ENCODE measurements at regions not wholly inside any gene's neighbourhood (a gene's known extent, or its start where the extent isn't known, plus 50 kb on each side); places are given as distances from the start of the nearest gene placed in this dataset.

- no peak overlapping the region for H3K27ac Mint-ChIP-seq
- no peaks in the 10 kb centered on the region for H3K27me3 Mint-ChIP-seq
- H3K36me3 Mint-ChIP-seq (ENCODE audit: low read depth) = peaks cover 1% of the 10 kb centered on the region
- H3K4me3 Mint-ChIP-seq = no peak overlapping the region
- peaks cover 15% of the 10 kb centered on the region for H3K4me1 Mint-ChIP-seq
- no peak for DNase-seq
- ATAC-seq = no peak
- peaks cover 4% of the 10 kb centered on the region for H3K9me3 Mint-ChIP-seq
These were observed 90.1 kb upstream of the MTPN start for GRCh38 chr7:136067277-136067676.

- Mint-ChIP-seq H3K4me1 (peaks cover 15% of the 10 kb centered on the region), H3K4me3 (no peak overlapping the region), H3K27me3 (no peaks in the 10 kb centered on the region), H3K9me3 (peaks cover 4% of the 10 kb centered on the region), H3K36me3 (ENCODE audit: low read depth) (peaks cover 1% of the 10 kb centered on the region), H3K27ac (no peak overlapping the region)
- ATAC-seq (no peak), DNase-seq (no peak)
These were observed 89.4 kb upstream of the MTPN start for GRCh38 chr7:136066304-136067143.

GRCh38 chr7:136064627-136065237, 87.6 kb upstream of the MTPN start:
- Mint-ChIP-seq H3K27ac (peak overlapping the region; percentile 55), H3K9me3 (peaks cover 4% of the 10 kb centered on the region)
- ATAC-seq = peak; percentile 34

GRCh38 chr7:136064081-136064480, 86.9 kb upstream of the MTPN start:
- H3K27me3 Mint-ChIP-seq = peaks cover 5% of the 10 kb centered on the region
- DNase-seq (no peak), ATAC-seq (peak; percentile 91)
- H3K36me3 Mint-ChIP-seq (ENCODE audit: low read depth) = peaks cover 1% of the 10 kb centered on the region
- peak overlapping the region; percentile 55 for H3K27ac Mint-ChIP-seq
- peaks cover 15% of the 10 kb centered on the region for H3K4me1 Mint-ChIP-seq
- no peak overlapping the region for H3K4me3 Mint-ChIP-seq
- peaks cover 4% of the 10 kb centered on the region for H3K9me3 Mint-ChIP-seq

More at GRCh38 chr7:136064627-136065237, 87.6 kb upstream of the MTPN start:
- H3K4me1 Mint-ChIP-seq = peaks cover 15% of the 10 kb centered on the region
- H3K36me3 Mint-ChIP-seq (ENCODE audit: low read depth) = peaks cover 1% of the 10 kb centered on the region
- H3K27me3 Mint-ChIP-seq = peaks cover 3% of the 10 kb centered on the region
- no peak for DNase-seq
- H3K4me3 Mint-ChIP-seq = no peak overlapping the region

- ATAC-seq (no peak), DNase-seq (no peak)
- Mint-ChIP-seq H3K4me3 (no peak overlapping the region), H3K36me3 (ENCODE audit: low read depth) (peaks cover 1% of the 10 kb centered on the region), H3K9me3 (peaks cover 4% of the 10 kb centered on the region), H3K27me3 (peaks cover 5% of the 10 kb centered on the region), H3K4me1 (peaks cover 15% of the 10 kb centered on the region), H3K27ac (no peak overlapping the region)
These were observed 86.1 kb upstream of the MTPN start for GRCh38 chr7:136063326-136063666.

GRCh38 chr7:136062625-136063325, 85.6 kb upstream of the MTPN start:
- no peak overlapping the region for H3K4me3 Mint-ChIP-seq
- peaks cover 4% of the 10 kb centered on the region for H3K9me3 Mint-ChIP-seq
- H3K36me3 Mint-ChIP-seq (ENCODE audit: low read depth) = peaks cover 1% of the 10 kb centered on the region
- no peak overlapping the region for H3K27ac Mint-ChIP-seq
- H3K4me1 Mint-ChIP-seq = peaks cover 15% of the 10 kb centered on the region
- DNase-seq (no peak), ATAC-seq (no peak)
- peaks cover 5% of the 10 kb centered on the region for H3K27me3 Mint-ChIP-seq

- peaks cover 4% of the 10 kb centered on the region for H3K9me3 Mint-ChIP-seq
- no peak overlapping the region for H3K4me3 Mint-ChIP-seq
- ATAC-seq (no peak), DNase-seq (no peak)
- H3K36me3 Mint-ChIP-seq (ENCODE audit: low read depth) = peaks cover 1% of the 10 kb centered on the region
- peaks cover 15% of the 10 kb centered on the region for H3K4me1 Mint-ChIP-seq
- H3K27ac Mint-ChIP-seq = no peak overlapping the region
- H3K27me3 Mint-ChIP-seq = peaks cover 5% of the 10 kb centered on the region
These were observed 84.3 kb upstream of the MTPN start for GRCh38 chr7:136061433-136061832.

- DNase-seq (no peak), ATAC-seq (no peak)
- no peaks in the 10 kb centered on the region for H3K4me1 Mint-ChIP-seq
- H3K36me3 Mint-ChIP-seq (ENCODE audit: low read depth) = no peaks in the 10 kb centered on the region
- H3K9me3 Mint-ChIP-seq = no peaks in the 10 kb centered on the region
- no peak overlapping the region for H3K4me3 Mint-ChIP-seq
- H3K27ac Mint-ChIP-seq = no peak overlapping the region
- peaks cover 5% of the 10 kb centered on the region for H3K27me3 Mint-ChIP-seq
These were observed 81.4 kb upstream of the MTPN start for GRCh38 chr7:136058546-136058945.

- DNase-seq = no peak
- Mint-ChIP-seq H3K4me3 (no peak overlapping the region), H3K9me3 (no peaks in the 10 kb centered on the region)
These were observed 80.3 kb upstream of the MTPN start for GRCh38 chr7:136057509-136057908.

GRCh38 chr7:136056651-136057231, 79.6 kb upstream of the MTPN start:
- DNase-seq = no peak
- no peaks in the 10 kb centered on the region for H3K36me3 Mint-ChIP-seq (ENCODE audit: low read depth)
- no peak for ATAC-seq
- peaks cover 5% of the 10 kb centered on the region for H3K27me3 Mint-ChIP-seq
- H3K9me3 Mint-ChIP-seq = no peaks in the 10 kb centered on the region
- no peak overlapping the region for H3K27ac Mint-ChIP-seq
- H3K4me3 Mint-ChIP-seq = no peak overlapping the region
- no peaks in the 10 kb centered on the region for H3K4me1 Mint-ChIP-seq

More at GRCh38 chr7:136057509-136057908, 80.3 kb upstream of the MTPN start:
- Mint-ChIP-seq H3K27me3 (peaks cover 5% of the 10 kb centered on the region), H3K4me1 (no peaks in the 10 kb centered on the region), H3K27ac (no peak overlapping the region), H3K36me3 (ENCODE audit: low read depth) (no peaks in the 10 kb centered on the region)
- ATAC-seq = no peak

GRCh38 chr7:136055266-136055665, 78.1 kb upstream of the MTPN start:
- H3K27ac Mint-ChIP-seq = no peak overlapping the region
- H3K4me3 Mint-ChIP-seq = no peak overlapping the region
- peaks cover 5% of the 10 kb centered on the region for H3K27me3 Mint-ChIP-seq
- DNase-seq (no peak), ATAC-seq (no peak)
- H3K4me1 Mint-ChIP-seq = no peaks in the 10 kb centered on the region
- H3K9me3 Mint-ChIP-seq = no peaks in the 10 kb centered on the region
- no peaks in the 10 kb centered on the region for H3K36me3 Mint-ChIP-seq (ENCODE audit: low read depth)

GRCh38 chr7:136053689-136054485, 76.7 kb upstream of the MTPN start:
- no peaks in the 10 kb centered on the region for H3K27me3 Mint-ChIP-seq
- no peak overlapping the region for H3K27ac Mint-ChIP-seq
- H3K9me3 Mint-ChIP-seq = no peaks in the 10 kb centered on the region
- DNase-seq (no peak), ATAC-seq (no peak)
- H3K4me1 Mint-ChIP-seq = no peaks in the 10 kb centered on the region
- peaks cover 7% of the 10 kb centered on the region for H3K36me3 Mint-ChIP-seq (ENCODE audit: low read depth)
- H3K4me3 Mint-ChIP-seq = no peak overlapping the region

GRCh38 chr7:136051203-136051928, 74.2 kb upstream of the MTPN start:
- Mint-ChIP-seq H3K36me3 (ENCODE audit: low read depth) (peaks cover 9% of the 10 kb centered on the region), H3K27ac (no peak overlapping the region), H3K9me3 (peaks cover 4% of the 10 kb centered on the region), H3K4me1 (no peaks in the 10 kb centered on the region), H3K27me3 (no peaks in the 10 kb centered on the region), H3K4me3 (no peak overlapping the region)
- ATAC-seq (no peak), DNase-seq (no peak)
